ENCODE measurements at regions not wholly inside any gene's neighbourhood (a gene's known extent, or its start where the extent isn't known, plus 50 kb on each side); places are given as distances from the start of the nearest gene placed in this dataset.
"Not testable (repeated sequence)": the region's sequence is repeated elsewhere in the genome, so short reads cannot be mapped to it uniquely, and the experiment has no call there.

DNA sequence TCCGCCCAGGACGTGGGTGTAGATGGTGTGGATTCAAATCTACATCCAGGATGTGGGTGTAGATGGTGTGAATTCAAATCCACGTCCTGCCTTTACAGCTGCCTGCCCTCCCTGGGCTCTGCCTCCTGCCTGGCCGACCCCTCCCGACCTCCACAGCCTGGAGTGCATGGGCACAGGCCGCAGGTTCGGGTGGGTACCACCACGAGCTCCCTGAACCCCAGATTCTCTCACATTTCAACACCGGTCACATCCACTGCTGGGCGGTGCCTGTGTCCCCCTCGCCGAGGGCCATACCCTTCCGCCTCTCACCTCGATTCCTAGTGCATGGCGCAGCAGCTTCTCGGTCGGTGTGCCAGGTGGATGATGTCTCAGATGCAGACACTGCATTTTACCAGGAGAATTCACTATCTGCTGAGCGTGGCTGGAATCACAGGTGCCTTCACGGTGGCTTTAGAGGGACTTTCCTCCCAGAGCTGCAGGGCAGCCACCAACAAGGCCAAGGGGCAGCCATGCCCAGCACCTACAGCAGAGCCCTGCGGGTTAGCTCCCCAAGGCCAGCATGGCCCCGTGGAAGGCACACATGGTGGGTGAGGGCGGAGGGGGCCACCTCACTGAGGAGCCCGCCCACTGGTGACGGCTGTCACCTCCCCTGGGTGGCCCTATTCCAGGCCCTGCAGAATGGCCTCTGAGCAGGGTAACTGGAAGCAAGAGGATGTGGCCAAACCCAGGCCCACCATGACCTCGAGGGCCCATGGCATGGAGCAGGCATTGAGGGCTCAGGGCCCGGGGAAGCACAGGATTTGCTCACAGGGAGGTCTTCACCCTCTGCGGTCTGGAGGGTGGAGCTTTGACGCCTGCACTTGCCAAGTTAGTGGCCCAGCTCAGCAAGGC is 638.5 kb downstream of the TBC1D22A start:
- Histone ChIP-seq H3K4me3 (ENCODE audit: low read depth, low read length) (no peak overlapping the region), H3K36me3 (ENCODE audit: control insufficient read depth, insufficient read depth, low read length) (no peaks in the 10 kb centered on the region), H3K27me3 (ENCODE audit: control insufficient read depth, insufficient read depth, low read length) (no peaks in the 10 kb centered on the region)
- CTCF ChIA-PET, result no interaction called here
- POLR2A ChIA-PET, result no interaction called here
- no peak for TF ChIP-seq CTCF (IDR thresholded peaks at IDR 0.05; ENCODE audit: insufficient read depth, low read depth, low read length)
- DNase-seq (ENCODE audit: low read depth), result no peak

DNA sequence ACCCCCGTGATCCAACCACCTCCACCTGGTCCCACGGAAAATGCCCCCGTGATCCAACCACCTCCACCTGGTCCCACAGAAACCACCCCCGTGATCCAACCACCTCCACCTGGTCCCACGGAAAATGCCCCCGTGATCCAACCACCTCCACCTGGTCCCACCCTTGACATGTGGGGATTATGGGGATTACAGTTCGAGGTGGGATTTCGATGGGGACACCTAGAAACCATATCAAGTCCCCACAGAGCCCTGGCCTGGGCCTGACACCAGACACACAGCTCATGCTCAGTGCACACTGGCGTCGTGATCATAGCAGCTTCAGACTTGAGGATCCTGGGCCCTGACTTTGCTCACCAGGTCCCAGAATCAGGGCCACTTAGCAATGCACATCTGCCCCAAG is 637.7 kb downstream of the TBC1D22A start:
- CTCF ChIA-PET; H3K36me3 ChIP-seq (ENCODE audit: control insufficient read depth, insufficient read depth, low read length); DNase-seq (ENCODE audit: low read depth); H3K4me3 ChIP-seq (ENCODE audit: low read depth, low read length); H3K27me3 ChIP-seq (ENCODE audit: control insufficient read depth, insufficient read depth, low read length); POLR2A ChIA-PET: not testable (repeated sequence)

- ChIA-PET CTCF (no interaction called here), POLR2A (no interaction called here)
- TF ChIP-seq CTCF (IDR thresholded peaks at IDR 0.05; ENCODE audit: insufficient read depth, low read depth, low read length), result no peak
Observed at GRCh38 chr22:47398921-47399790, 636.7 kb downstream of the TBC1D22A start.

DNA sequence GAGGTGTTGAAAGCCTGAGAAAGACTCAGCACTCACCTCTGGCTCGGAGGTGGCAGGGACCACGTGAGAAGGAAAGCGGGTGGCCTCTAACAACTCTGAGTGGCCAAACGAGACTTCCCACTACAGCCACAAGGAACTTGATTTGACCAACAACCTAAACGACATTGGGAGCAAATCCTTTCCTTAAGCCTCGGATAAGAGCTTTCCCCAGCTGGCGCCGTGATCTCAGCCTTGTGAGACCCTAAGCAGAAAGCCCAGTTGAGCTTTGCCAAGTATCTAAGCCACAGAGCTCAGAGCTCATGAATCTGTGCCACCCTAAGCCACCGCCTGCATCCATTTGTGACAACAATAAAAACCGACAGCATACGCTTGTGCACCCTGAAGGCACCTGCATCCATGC is 636.0 kb downstream of the TBC1D22A start:
- POLR2A ChIA-PET, result no interaction called here
- H3K36me3 ChIP-seq (ENCODE audit: control insufficient read depth, insufficient read depth, low read length), result no peaks in the 10 kb centered on the region
- CTCF ChIA-PET, result no interaction called here
- no peak overlapping the region for H3K4me3 ChIP-seq (ENCODE audit: low read depth, low read length)
- TF ChIP-seq CTCF (IDR thresholded peaks at IDR 0.05; ENCODE audit: insufficient read depth, low read depth, low read length), result no peak
- no peak for DNase-seq (ENCODE audit: low read depth)
- H3K27me3 ChIP-seq (ENCODE audit: control insufficient read depth, insufficient read depth, low read length), result no peaks in the 10 kb centered on the region

More at GRCh38 chr22:47398921-47399790, 636.7 kb downstream of the TBC1D22A start:
- H3K4me3 ChIP-seq (ENCODE audit: low read depth, low read length), result no peak overlapping the region
- no peaks in the 10 kb centered on the region for H3K27me3 ChIP-seq (ENCODE audit: control insufficient read depth, insufficient read depth, low read length)
- DNase-seq (ENCODE audit: low read depth), result no peak
- H3K36me3 ChIP-seq (ENCODE audit: control insufficient read depth, insufficient read depth, low read length), result no peaks in the 10 kb centered on the region

GRCh38 chr22:47397673-47398072 is 635.2 kb downstream of the TBC1D22A start:
- no peak for DNase-seq (ENCODE audit: low read depth)
- POLR2A ChIA-PET, result no interaction called here
- H3K36me3 ChIP-seq (ENCODE audit: control insufficient read depth, insufficient read depth, low read length), result no peaks in the 10 kb centered on the region
- no peak overlapping the region for H3K4me3 ChIP-seq (ENCODE audit: low read depth, low read length)
- CTCF ChIA-PET, result no interaction called here
- H3K27me3 ChIP-seq (ENCODE audit: control insufficient read depth, insufficient read depth, low read length), result no peaks in the 10 kb centered on the region
- no peak for TF ChIP-seq CTCF (IDR thresholded peaks at IDR 0.05; ENCODE audit: insufficient read depth, low read depth, low read length)

Measured in BJ (cell line).